HepG2 (cell line): ENCODE measurements at regions not wholly inside any gene's neighbourhood (a gene's known extent, or its start where the extent isn't known, plus 50 kb on each side); places are given as distances from the start of the nearest gene placed in this dataset.
A peak's percentile ranks its signal among the peaks of the same experiment; 100 is the strongest.

Experiments
- ATAC-seq: fragments of 200-7000 bp; cut with Tn5 transposase; 3 replicates; pipeline ENCODE4 v1.9.1; 2020; ENCODE audit warnings: mild to moderate bottlenecking, moderate library complexity
- BruUV-seq: library from RNA; stranded (reverse); fragments of 400-500 nt; replicated peaks from 2 replicates; lab custom pipeline; 2021; lab: Mats Ljungman, UMichigan
- CTCF ChIA-PET: fragments of 300-600 bp; formaldehyde crosslinking; extraction: SDS; loops from one replicate; lab custom pipeline; 2021; ENCODE audit warnings: low total read pairs, inconsistent platforms, low intra/inter-chr PET ratio; lab: Yijun Ruan, JAX
- POLR2A ChIA-PET: fragments of 350-600 bp; sonication (Branson Sonifier 250); formaldehyde crosslinking; loops from one replicate; lab custom pipeline; 2020; ENCODE audit warnings: antibody characterized with exemption, inconsistent platforms; lab: Yijun Ruan, JAX
- DNase-seq: peaks from one replicate; pipeline ENCODE4 v3.0.0-alpha.2; 2015; ENCODE audit warnings: low spot score
- FAIRE-seq: peaks from 3 replicates; lab custom pipeline; 2011; peaks lifted over from hg19 to GRCh38; lab: Jason Lieb, UNC
- H2AFZ ChIP-seq: one replicate; pipeline ENCODE4 v1.6.1; 2011; ENCODE audit warnings: low read length, inconsistent platforms
- H3K27ac ChIP-seq: fragments of 300-600 bp; 3 replicates; pipeline ENCODE4 v1.8.0; 2011; ENCODE audit warnings: mixed run types, mild to moderate bottlenecking, mixed read lengths, low read length, inconsistent platforms; ENCODE audit not compliant: insufficient read depth; ENCODE audit errors: extremely low read length
- H3K27me3 ChIP-seq, 2 experiments: fragments of 200-600 bp in 1 of 2; 2 replicates in 1 of 2; 3 replicates in 1 of 2; pipeline versions ENCODE4 v1.6.0 to v1.8.0; 2011; ENCODE audit warnings: low read length in 2 of 2, mild to moderate bottlenecking in 2 of 2, moderate library complexity in 2 of 2, inconsistent platforms in 1 of 2; ENCODE audit not compliant: insufficient read depth in 2 of 2, control insufficient read depth in 1 of 2
- H3K36me3 ChIP-seq, 2 experiments: fragments of 200-600 bp in 1 of 2; replicated peaks in 1 of 2; 2 replicates in 1 of 2; 3 replicates in 1 of 2; pipeline versions ENCODE4 v1.5.1 to v1.8.0; 2011; ENCODE audit warnings: low read length in 2 of 2, inconsistent platforms in 1 of 2; ENCODE audit not compliant: insufficient read depth in 2 of 2, control insufficient read depth in 1 of 2
- H3K4me1 ChIP-seq: 2 replicates; pipeline ENCODE4 v1.5.1; 2012; ENCODE audit warnings: low read length, inconsistent platforms; ENCODE audit not compliant: insufficient read depth
- H3K4me2 ChIP-seq: 2 replicates; pipeline ENCODE4 v1.6.0; 2011; ENCODE audit warnings: low read depth, low read length, inconsistent platforms
- H3K4me3 ChIP-seq, 3 experiments: fragments of 200-600 bp in 1 of 3; sonication (generic), shearing (Covaris generic) in 1 of 3; replicated peaks in 1 of 3; 2 replicates each; pipeline ENCODE4 v1.5.1; 2011 to 2016; ENCODE audit warnings: low read length in 3 of 3, inconsistent platforms in 2 of 3, low read depth in 2 of 3, mild to moderate bottlenecking in 2 of 3, control low read depth in 1 of 3, mixed read lengths in 1 of 3; ENCODE audit not compliant: insufficient read depth in 1 of 3
- H3K79me2 ChIP-seq: one replicate; pipeline ENCODE4 v1.6.1; 2011; ENCODE audit warnings: low read length, inconsistent platforms; ENCODE audit not compliant: insufficient read depth
- H3K9ac ChIP-seq: 2 replicates; pipeline ENCODE4 v1.6.0; 2011; ENCODE audit warnings: mild to moderate bottlenecking, low read depth, low read length, inconsistent platforms; ENCODE audit not compliant: insufficient read depth
- H3K9me3 ChIP-seq: 2 replicates; pipeline ENCODE4 v1.5.1; 2012; ENCODE audit warnings: mild to moderate bottlenecking, low read length
- H4K20me1 ChIP-seq: 2 replicates; pipeline ENCODE4 v1.6.0; 2011; ENCODE audit warnings: inconsistent platforms, mild to moderate bottlenecking, low read length, moderate library complexity; ENCODE audit not compliant: insufficient read depth
- MAFF ChIP-seq: IDR thresholded peaks from 2 replicates; pipeline ENCODE4 v1.6.1; 2011; ENCODE audit warnings: low read depth, low read length, improper control_type of control experiment
- MAFK ChIP-seq, 2 experiments: IDR thresholded peaks in 1 of 2; conservative IDR thresholded peaks in 1 of 2; 2 replicates each; pipeline ENCODE4 v1.6.1; 2011; ENCODE audit warnings: improper control_type of control experiment in 2 of 2, low read length in 2 of 2
- MIXL1 ChIP-seq: IDR thresholded peaks from 2 replicates; pipeline ENCODE4 v1.6.1; 2016
- MLLT10 ChIP-seq: sonication (generic); formaldehyde crosslinking; IDR thresholded peaks from 2 replicates; pipeline ENCODE4 v1.4.0; 2020; ENCODE audit warnings: missing genetic modification reagents
- PAF1 ChIP-seq: IDR thresholded peaks from 2 replicates; pipeline ENCODE4 v1.6.1; 2016; ENCODE audit warnings: missing genetic modification reagents, missing compliant biosample characterization
- ZNF10 ChIP-seq: sonication (generic); formaldehyde crosslinking; IDR thresholded peaks from 2 replicates; pipeline ENCODE4 v1.4.0; 2020; ENCODE audit warnings: mild to moderate bottlenecking, low read depth, missing genetic modification reagents, borderline replicate concordance
- ZNF337 ChIP-seq: sonication (generic); formaldehyde crosslinking; IDR thresholded peaks from 2 replicates; pipeline ENCODE4 v1.5.1; 2020; ENCODE audit warnings: missing genetic modification reagents, low read depth, mild to moderate bottlenecking, borderline replicate concordance
- WGBS: methylation state at CpG from one replicate; pipeline ENCODE4 v1.1.6; 2017; ENCODE audit warnings: low lambda C conversion rate; 5-methylcytosine and 5-hydroxymethylcytosine counted together
- in situ Hi-C: cut with HindIII; loops from 2 replicates; pipeline ENCODE4 v1.10.0; 2017; ENCODE audit warnings: low pct_unique_long_range_greater_than_20kb; ENCODE audit not compliant: extremely low pct_ligation_motif_present
- intact Hi-C: fragments of 100-400 bp; cut with micrococcal nuclease; formaldehyde crosslinking; loops from one replicate; pipeline ENCODE4 v1.10.0; 2022; ENCODE audit not compliant: unreplicated experiment

GRCh38 chr9:22739712-22740111 is 293.1 kb downstream of the DMRTA1 start:
- no peak for ATAC-seq

DNA sequence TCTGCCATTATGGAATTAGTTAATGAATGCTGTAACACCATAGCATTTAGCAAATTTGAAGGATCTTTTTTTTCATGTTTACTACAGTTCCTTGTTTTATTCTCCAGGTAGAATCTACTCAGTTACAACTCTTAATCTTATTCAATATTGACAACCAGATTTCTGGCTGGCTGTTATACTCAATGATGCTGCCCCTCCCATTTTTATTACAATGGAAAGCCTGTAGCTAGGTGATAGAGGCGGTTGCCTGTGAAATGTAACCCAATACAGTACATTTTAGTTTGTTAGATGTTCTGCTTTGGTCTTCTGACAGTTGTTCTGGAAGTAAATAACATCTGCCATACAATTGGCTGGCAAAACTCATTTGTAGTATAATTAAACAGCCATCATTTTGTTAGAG is 294.2 kb downstream of the DMRTA1 start:
- no peak overlapping the region for H3K4me2 ChIP-seq
- no TSS peak for BruUV-seq
- no peaks in the 10 kb centered on the region for H3K4me1 ChIP-seq
- 0% methylated on average over 1 of the region's 1 CpG for WGBS
- no peak overlapping the region for H3K4me3 ChIP-seq
- no peaks in the 10 kb centered on the region for H3K36me3 ChIP-seq
- ATAC-seq = no peak
- peaks cover 39% of the 10 kb centered on the region for H3K9me3 ChIP-seq
- no peak overlapping the region for H3K9ac ChIP-seq
- intact Hi-C loops = no loop called here
- in situ Hi-C loops = no loop called here
- H3K27ac ChIP-seq = no peak overlapping the region
- POLR2A ChIA-PET = no interaction called here
- H3K79me2 ChIP-seq = no peaks in the 10 kb centered on the region
- no peak overlapping the region for H2AFZ ChIP-seq
- TF ChIP-seq MLLT10 (CRISPR knock-in tag) = no peak
- no peak for TF ChIP-seq ZNF10 (CRISPR knock-in tag)
- no peak for TF ChIP-seq PAF1 (CRISPR knock-in tag)
- TF ChIP-seq ZNF337 = no peak
- TF ChIP-seq, all 625 proteins: peak for 0
- DNase-seq (no peak), FAIRE-seq (no peak)
- H3K27me3 ChIP-seq = no peaks in the 10 kb centered on the region
- no peaks in the 10 kb centered on the region for H4K20me1 ChIP-seq
- CTCF ChIA-PET = no interaction called here

More at GRCh38 chr9:22739712-22740111, 293.1 kb downstream of the DMRTA1 start:
- no peak overlapping the region for H2AFZ ChIP-seq
- H3K27ac ChIP-seq = no peak overlapping the region
- peaks cover 37% of the 10 kb centered on the region for H3K9me3 ChIP-seq
- no peaks in the 10 kb centered on the region for H3K27me3 ChIP-seq
- no peak overlapping the region for H3K9ac ChIP-seq
- no peak overlapping the region for H3K4me3 ChIP-seq
- DNase-seq (no peak), FAIRE-seq (no peak)
- WGBS = 17% methylated on average over 1 of the region's 1 CpG
- H4K20me1 ChIP-seq = no peaks in the 10 kb centered on the region
- H3K36me3 ChIP-seq = no peaks in the 10 kb centered on the region
- intact Hi-C loops (no loop called here), in situ Hi-C loops (no loop called here)
- POLR2A ChIA-PET = no interaction called here
- no TSS peak for BruUV-seq
- H3K4me1 ChIP-seq = no peaks in the 10 kb centered on the region
- CTCF ChIA-PET = no interaction called here
- no peaks in the 10 kb centered on the region for H3K79me2 ChIP-seq
- TF ChIP-seq MIXL1 (CRISPR knock-in tag) (no peak), MAFF (peak; percentile 43; the same call in 1 of the 2 replicates), MAFK (conservative IDR thresholded peaks at IDR 0.05 in 1 of 2, IDR thresholded peaks at IDR 0.05 in 1 of 2; ENCODE audit: low read length in 2 of 2) (peak in 1 of 2 experiments; percentile 64; a peak in 2 of 4 replicates)
- H3K4me2 ChIP-seq = no peak overlapping the region
